Right lobe of liver (tissue), 6 donors: ENCODE measurements at regions not wholly inside any gene's neighbourhood (a gene's known extent, or its start where the extent isn't known, plus 50 kb on each side); places are given as distances from the start of the nearest gene placed in this dataset.

Experiments
- ATAC-seq, 4 donors: fragments of 200-7000 bp; cut with Tn5 transposase; one replicate each; pipeline ENCODE4 v1.9.1; 2020; ENCODE audit warnings: mild to moderate bottlenecking in 4 of 4, moderate library complexity in 4 of 4
- DNase-seq, 3 donors: peaks; one replicate each; pipeline ENCODE4 v3.0.0-alpha.2; 2020
- H3K27ac ChIP-seq, 3 donors: fragments of 200-600 bp; one replicate each; pipeline ENCODE4 v1.8.0; 2022
- H3K27me3 ChIP-seq, 2 donors: fragments of 200-600 bp; one replicate each; pipeline ENCODE4 v1.8.0; 2022
- H3K36me3 ChIP-seq, 4 donors: fragments of 200-600 bp; sonication (generic) in 1 of 4; one replicate each; pipeline versions ENCODE4 v1.5.1 to v1.8.0; 2017 to 2022; ENCODE audit warnings: control low read depth in 1 of 4
- H3K4me1 ChIP-seq, 4 donors: fragments of 200-600 bp; sonication (generic) in 1 of 4; one replicate each; pipeline versions ENCODE4 v1.5.1 to v1.8.0; 2017 to 2022; ENCODE audit warnings: control low read depth in 1 of 4
- H3K4me3 ChIP-seq, 3 donors: fragments of 200-600 bp; one replicate each; pipeline ENCODE4 v1.8.0; 2022
- H3K9me3 ChIP-seq, 4 donors: fragments of 200-600 bp; sonication (generic) in 1 of 4; one replicate each; pipeline versions ENCODE4 v1.5.1 to v1.8.0; 2017 to 2022; ENCODE audit warnings: control low read depth in 1 of 4
- POLR2A ChIP-seq: fragments of 450-650 bp; IDR thresholded peaks from one replicate; pipeline ENCODE4 v1.6.1; 2017; ENCODE audit warnings: antibody characterized with exemption, mild to moderate bottlenecking
- WGBS: methylation state at CpG from one replicate; pipeline ENCODE4 v1.1.6; 2018; ENCODE audit warnings: low coverage, low lambda C conversion rate; ENCODE audit not compliant: insufficient coverage; ENCODE audit errors: missing lambda C conversion rate; 5-methylcytosine and 5-hydroxymethylcytosine counted together
- intact Hi-C, 2 donors: fragments of 100-400 bp; cut with DNase I; formaldehyde crosslinking; loops; one replicate each; pipeline versions ENCODE4 v1.11.2 to v1.14.1; 2022
- TF ChIP-seq, protein P1 (sequence below), 4 donors: fragments of 200-600 bp in 3 of 4; fragments of 450-650 bp in 1 of 4; IDR thresholded peaks; one replicate each; pipeline versions ENCODE4 v1.5.1 to v1.8.0; 2016 to 2022; ENCODE audit warnings: antibody characterized with exemption in 4 of 4, mild to moderate bottlenecking in 2 of 4
- donor health status: DM: no; HTN: yes; CAD: no.
- donor health status: DM: no; HTN: no; CAD: no.
- donor health status: DM: no; HTN: no; CAD: no.
- donor health status: DM: no; HTN: yes; CAD: no.
- donor health status: DM: no; HTN: yes; CAD: no.

DNA sequence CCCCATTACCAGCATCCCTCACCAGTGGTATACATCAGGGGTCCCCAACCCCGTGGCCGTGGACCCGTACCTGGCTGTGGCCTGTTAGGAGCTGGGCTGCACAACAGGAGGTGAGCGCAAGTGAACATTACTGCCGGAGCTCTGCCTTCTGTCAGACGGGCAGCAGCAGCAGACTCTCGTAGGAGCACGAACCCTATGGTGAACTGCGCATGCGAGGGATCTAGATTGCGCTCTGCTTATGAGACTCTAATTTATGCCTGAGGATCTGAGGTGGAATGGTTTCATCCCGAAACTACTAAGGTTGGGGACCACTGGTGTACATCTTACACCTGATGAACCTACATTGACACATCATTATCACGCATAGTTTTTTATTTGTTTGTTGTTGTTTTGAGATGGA lies 52.8 kb upstream of the DHX15 start:
- ATAC-seq (no peak), DNase-seq (no peak)
- Histone ChIP-seq H3K4me3 (no peak overlapping the region), H3K4me1 (no peaks in the 10 kb centered on the region), H3K36me3 (no peaks in the 10 kb centered on the region), H3K27me3 (no peaks in the 10 kb centered on the region), H3K27ac (no peak overlapping the region), H3K9me3 (no peaks in the 10 kb centered on the region)
- TF ChIP-seq, protein P1, sequence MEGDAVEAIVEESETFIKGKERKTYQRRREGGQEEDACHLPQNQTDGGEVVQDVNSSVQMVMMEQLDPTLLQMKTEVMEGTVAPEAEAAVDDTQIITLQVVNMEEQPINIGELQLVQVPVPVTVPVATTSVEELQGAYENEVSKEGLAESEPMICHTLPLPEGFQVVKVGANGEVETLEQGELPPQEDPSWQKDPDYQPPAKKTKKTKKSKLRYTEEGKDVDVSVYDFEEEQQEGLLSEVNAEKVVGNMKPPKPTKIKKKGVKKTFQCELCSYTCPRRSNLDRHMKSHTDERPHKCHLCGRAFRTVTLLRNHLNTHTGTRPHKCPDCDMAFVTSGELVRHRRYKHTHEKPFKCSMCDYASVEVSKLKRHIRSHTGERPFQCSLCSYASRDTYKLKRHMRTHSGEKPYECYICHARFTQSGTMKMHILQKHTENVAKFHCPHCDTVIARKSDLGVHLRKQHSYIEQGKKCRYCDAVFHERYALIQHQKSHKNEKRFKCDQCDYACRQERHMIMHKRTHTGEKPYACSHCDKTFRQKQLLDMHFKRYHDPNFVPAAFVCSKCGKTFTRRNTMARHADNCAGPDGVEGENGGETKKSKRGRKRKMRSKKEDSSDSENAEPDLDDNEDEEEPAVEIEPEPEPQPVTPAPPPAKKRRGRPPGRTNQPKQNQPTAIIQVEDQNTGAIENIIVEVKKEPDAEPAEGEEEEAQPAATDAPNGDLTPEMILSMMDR (IDR thresholded peaks at IDR 0.05): no peak
- TF ChIP-seq POLR2A: no peak
- 97% methylated on average over 11 of the region's 13 CpGs for WGBS
- intact Hi-C loops: no loop called here

DNA sequence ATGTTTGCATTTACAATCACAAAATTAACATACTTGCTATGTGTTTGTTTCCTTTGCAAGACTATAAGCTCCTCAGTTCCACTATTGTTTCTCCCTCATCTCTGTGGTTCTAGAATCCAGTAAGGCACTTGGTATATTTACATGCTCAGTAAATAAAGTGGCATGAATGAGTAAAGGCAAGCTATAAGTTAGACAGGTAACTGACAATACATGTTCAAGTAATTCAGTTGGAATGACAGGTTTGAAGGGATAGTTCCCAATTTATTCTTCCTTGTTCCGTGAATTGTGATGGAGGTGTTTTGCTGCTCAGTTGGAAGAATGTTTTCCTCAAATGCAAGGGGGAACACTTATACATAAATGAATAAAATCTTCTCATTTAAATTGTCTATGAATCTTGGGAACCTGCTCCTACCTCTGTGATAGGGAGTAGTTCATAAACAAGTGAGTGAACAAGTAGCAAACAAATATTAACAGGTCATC lies 54.1 kb upstream of the DHX15 start:
- no peak overlapping the region for H3K27ac ChIP-seq
- WGBS: 84% methylated on average over 1 of the region's 1 CpG
- no peaks in the 10 kb centered on the region for H3K9me3 ChIP-seq
- no peak for DNase-seq
- no peak for ATAC-seq
- H3K27me3 ChIP-seq: no peaks in the 10 kb centered on the region
- TF ChIP-seq, protein P1 (IDR thresholded peaks at IDR 0.05): no peak
- TF ChIP-seq POLR2A: no peak
- no peaks in the 10 kb centered on the region for H3K4me1 ChIP-seq
- intact Hi-C loops: no loop called here
- no peaks in the 10 kb centered on the region for H3K36me3 ChIP-seq
- no peak overlapping the region for H3K4me3 ChIP-seq

DNA sequence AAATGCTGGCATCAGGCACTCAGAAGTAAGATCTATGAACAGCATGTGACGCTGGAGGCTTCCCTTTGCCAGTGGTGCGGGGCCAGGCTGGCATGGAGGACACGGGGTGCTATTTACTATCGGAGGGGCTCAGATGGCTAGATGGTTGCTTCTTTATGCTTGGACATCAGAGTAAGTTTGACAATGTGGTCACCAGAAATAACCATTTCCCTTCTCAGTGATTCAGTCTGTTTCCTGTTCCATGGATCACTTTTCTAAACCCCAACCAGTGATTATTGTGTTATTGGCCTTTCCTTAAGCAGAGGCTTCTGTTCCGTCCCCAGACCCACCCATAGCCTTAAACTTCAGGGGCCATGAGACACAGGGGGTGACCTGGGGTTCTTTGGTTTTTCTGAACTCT lies 55.4 kb upstream of the DHX15 start:
- Histone ChIP-seq H3K4me1 (no peaks in the 10 kb centered on the region), H3K9me3 (no peaks in the 10 kb centered on the region), H3K36me3 (no peaks in the 10 kb centered on the region), H3K4me3 (no peak overlapping the region), H3K27me3 (no peaks in the 10 kb centered on the region), H3K27ac (no peak overlapping the region)
- WGBS: 20% methylated on average over 1 of the region's 5 CpGs
- DNase-seq (no peak), ATAC-seq (no peak)
- intact Hi-C loops: no loop called here
- no peak for TF ChIP-seq POLR2A
- TF ChIP-seq, protein P1 (IDR thresholded peaks at IDR 0.05): no peak

DNA sequence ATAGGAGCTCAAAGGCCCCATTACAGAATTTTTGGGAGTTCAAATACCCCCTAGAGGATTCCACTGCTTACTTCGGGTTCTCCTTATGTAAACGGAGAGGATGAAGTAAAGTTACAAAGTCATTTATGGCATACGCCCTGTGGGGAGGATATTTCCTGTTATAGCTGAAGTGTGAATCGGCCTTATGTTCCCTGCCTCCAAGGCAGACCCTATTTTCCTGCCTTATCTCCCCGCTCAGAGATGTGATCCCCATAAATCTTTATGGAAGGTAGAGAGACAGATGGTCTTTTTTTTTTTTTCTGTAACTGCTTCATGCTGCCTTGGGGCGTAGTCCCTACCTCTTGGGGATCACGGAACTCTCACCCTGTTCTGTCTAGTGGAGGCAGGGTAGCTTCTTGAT lies 56.0 kb upstream of the DHX15 start:
- intact Hi-C loops: no loop called here
- ATAC-seq (no peak), DNase-seq (no peak)
- no peaks in the 10 kb centered on the region for H3K27me3 ChIP-seq
- no peaks in the 10 kb centered on the region for H3K9me3 ChIP-seq
- no peak for TF ChIP-seq POLR2A
- TF ChIP-seq, protein P1 (IDR thresholded peaks at IDR 0.05): no peak
- H3K27ac ChIP-seq: no peak overlapping the region
- H3K36me3 ChIP-seq: no peaks in the 10 kb centered on the region
- no peak overlapping the region for H3K4me3 ChIP-seq
- WGBS: 47% methylated on average over 6 of the region's 7 CpGs
- no peaks in the 10 kb centered on the region for H3K4me1 ChIP-seq

DNA sequence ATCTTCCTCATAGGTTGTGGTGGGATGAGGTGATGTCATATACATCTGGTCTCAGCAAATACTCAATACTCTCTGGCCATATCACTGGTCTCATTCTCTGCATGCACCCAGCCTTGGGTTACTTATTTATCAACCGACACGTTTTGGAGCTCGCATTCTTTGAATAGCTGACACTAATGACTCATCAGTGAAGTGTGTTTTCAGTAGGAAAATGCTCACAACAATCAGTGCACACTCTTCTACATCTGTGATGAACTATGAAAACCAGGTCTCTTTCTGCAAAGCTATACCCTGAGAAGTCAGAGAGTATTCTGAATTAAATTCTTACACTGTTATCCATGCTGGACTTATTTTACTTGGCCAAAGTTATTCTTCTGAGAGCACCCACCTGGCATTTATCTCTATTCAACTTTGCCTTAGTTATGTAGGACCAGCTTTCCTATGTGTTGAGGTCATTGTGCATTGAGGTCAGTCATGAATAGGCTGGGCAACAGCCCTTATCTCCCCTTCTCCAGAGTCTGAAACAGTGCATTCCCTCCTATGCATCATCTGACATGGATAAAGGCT lies 58.7 kb upstream of the DHX15 start:
- WGBS: 44% methylated on average over 3 of the region's 3 CpGs

More for the DNA sequence above, 58.7 kb upstream of the DHX15 start:
- H3K4me1 ChIP-seq: no peaks in the 10 kb centered on the region
- no peaks in the 10 kb centered on the region for H3K36me3 ChIP-seq
- DNase-seq (no peak), ATAC-seq (peak in 1 of 4 donors; percentile 20)
- TF ChIP-seq POLR2A: no peak
- TF ChIP-seq, protein P1 (IDR thresholded peaks at IDR 0.05): no peak
- intact Hi-C loops: no loop called here
- no peak overlapping the region for H3K27ac ChIP-seq
- H3K9me3 ChIP-seq: no peaks in the 10 kb centered on the region
- H3K4me3 ChIP-seq: no peak overlapping the region
- H3K27me3 ChIP-seq: no peaks in the 10 kb centered on the region
